ENCODE measurements at regions not wholly inside any gene's neighbourhood (a gene's known extent, or its start where the extent isn't known, plus 50 kb on each side); places are given as distances from the start of the nearest gene placed in this dataset.

- intact Hi-C loops (cut with micrococcal nuclease): no loop called here
- H3K9ac ChIP-seq (ENCODE audit: insufficient read depth, low read length, poor library complexity, severe bottlenecking): no peak overlapping the region
- no peak overlapping the region for H3K4me3 ChIP-seq (replicated peaks in 1 of 3; ENCODE audit: low read depth in 2 of 3, low read length in 3 of 3)
- no peaks in the 10 kb centered on the region for H4K20me1 ChIP-seq (ENCODE audit: insufficient read depth, low read length)
- Mint-ChIP-seq H3K27me3 (ENCODE audit: low read depth in 3 of 3) (no peaks in the 10 kb centered on the region), H3K4me3 (no peak overlapping the region), H3K9me3 (peaks cover 0 to 2% (median 0%) of the 10 kb centered on the region in 7 donors), H3K27ac (no peak overlapping the region), H3K4me1 (peaks cover 5% of the 10 kb centered on the region), H3K36me3 (no peaks in the 10 kb centered on the region)
- peaks cover 11 to 14% of the 10 kb centered on the region in 2 donors for H3K4me1 ChIP-seq (ENCODE audit: control insufficient read depth in 1 of 2, insufficient read depth in 2 of 2, low read length in 2 of 2)
- 0% methylated on average over 1 of the region's 1 CpG for WGBS (ENCODE audit: insufficient coverage)
- no peaks in the 10 kb centered on the region for H3K9me3 ChIP-seq (replicated peaks in 1 of 2; ENCODE audit: control insufficient read depth in 1 of 2, insufficient read depth in 1 of 2, low read length in 2 of 2)
- H2AFZ ChIP-seq (ENCODE audit: insufficient read depth, low read depth, low read length, poor library complexity, severe bottlenecking): no peak overlapping the region
- TF ChIP-seq CTCF (IDR thresholded peaks at IDR 0.05): no peak
- no peaks in the 10 kb centered on the region for H3K36me3 ChIP-seq (replicated peaks in 1 of 2; ENCODE audit: control insufficient read depth in 1 of 2, insufficient read depth in 2 of 2, low read length in 2 of 2)
- DNase-seq: no peak
- H3K79me2 ChIP-seq (ENCODE audit: insufficient read depth, low read length): no peaks in the 10 kb centered on the region
- H3K27me3 ChIP-seq (ENCODE audit: control insufficient read depth in 2 of 2, insufficient read depth in 2 of 2, low read length in 2 of 2): no peaks in the 10 kb centered on the region
- no peak overlapping the region for H3K27ac ChIP-seq (ENCODE audit: low read depth in 1 of 2, low read length in 2 of 2)
- no peak overlapping the region for H3K4me2 ChIP-seq (replicated peaks; ENCODE audit: extremely low read depth, low read length, poor library complexity, severe bottlenecking)
Measured at GRCh38 chr3:191138937-191139336, 60.1 kb upstream of the OSTN start.

- H3K36me3 Mint-ChIP-seq: no peaks in the 10 kb centered on the region
- Histone ChIP-seq H3K27ac (ENCODE audit: low read depth in 1 of 2, low read length in 2 of 2) (no peak overlapping the region), H3K27me3 (ENCODE audit: control insufficient read depth in 2 of 2, insufficient read depth in 2 of 2, low read length in 2 of 2) (no peaks in the 10 kb centered on the region), H3K4me2 (replicated peaks; ENCODE audit: extremely low read depth, low read length, poor library complexity, severe bottlenecking) (no peak overlapping the region), H3K36me3 (replicated peaks in 1 of 2; ENCODE audit: control insufficient read depth in 1 of 2, insufficient read depth in 2 of 2, low read length in 2 of 2) (no peaks in the 10 kb centered on the region), H4K20me1 (ENCODE audit: insufficient read depth, low read length) (no peaks in the 10 kb centered on the region), H2AFZ (ENCODE audit: insufficient read depth, low read depth, low read length, poor library complexity, severe bottlenecking) (no peak overlapping the region), H3K9ac (ENCODE audit: insufficient read depth, low read length, poor library complexity, severe bottlenecking) (no peak overlapping the region), H3K4me3 (replicated peaks in 1 of 3; ENCODE audit: low read depth in 2 of 3, low read length in 3 of 3) (no peak overlapping the region), H3K79me2 (ENCODE audit: insufficient read depth, low read length) (no peaks in the 10 kb centered on the region), H3K4me1 (ENCODE audit: control insufficient read depth in 1 of 2, insufficient read depth in 2 of 2, low read length in 2 of 2) (peaks cover 11 to 14% of the 10 kb centered on the region in 2 donors), H3K9me3 (replicated peaks in 1 of 2; ENCODE audit: control insufficient read depth in 1 of 2, insufficient read depth in 1 of 2, low read length in 2 of 2) (no peaks in the 10 kb centered on the region)
- TF ChIP-seq CTCF (IDR thresholded peaks at IDR 0.05): no peak
- 100% methylated on average over 1 of the region's 1 CpG for WGBS (ENCODE audit: insufficient coverage)
- no peak overlapping the region for H3K4me3 Mint-ChIP-seq
- no peaks in the 10 kb centered on the region for H3K27me3 Mint-ChIP-seq (ENCODE audit: low read depth in 3 of 3)
- DNase-seq: no peak
- peaks cover 0 to 2% (median 0%) of the 10 kb centered on the region in 7 donors for H3K9me3 Mint-ChIP-seq
- intact Hi-C loops (cut with micrococcal nuclease): no loop called here
- H3K4me1 Mint-ChIP-seq: peaks cover 5% of the 10 kb centered on the region
- no peak overlapping the region for H3K27ac Mint-ChIP-seq
Measured at GRCh38 chr3:191137708-191138107, 61.3 kb upstream of the OSTN start.

All from CD14-positive monocyte (primary cell).